ENCODE measurements at regions not wholly inside any gene's neighbourhood (a gene's known extent, or its start where the extent isn't known, plus 50 kb on each side); places are given as distances from the start of the nearest gene placed in this dataset.
A peak's percentile ranks its signal among the peaks of the same experiment; 100 is the strongest.
"Not testable (repeated sequence)": the region's sequence is repeated elsewhere in the genome, so short reads cannot be mapped to it uniquely, and the experiment has no call there.

DNA sequence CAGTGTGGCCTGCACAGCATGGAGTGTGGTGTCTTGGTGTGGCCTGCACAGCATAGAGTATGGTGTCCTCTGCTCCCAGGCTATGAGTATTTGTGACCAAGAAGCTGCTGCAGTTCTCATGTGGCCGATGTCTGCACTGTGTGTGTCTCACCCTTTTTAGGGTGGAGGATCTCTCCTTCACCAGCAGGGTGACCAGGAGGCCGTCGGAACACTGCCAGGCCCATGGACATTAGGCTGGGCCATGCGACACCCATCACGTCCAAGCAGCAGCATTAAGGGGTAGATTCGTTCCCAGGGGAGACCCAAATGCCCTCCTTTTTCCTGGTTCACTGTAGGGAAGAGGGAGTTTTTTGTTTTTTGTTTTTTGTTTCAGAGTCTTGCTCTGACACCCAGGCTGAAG, 115.3 kb upstream of the SPIN1 start:
- Mint-ChIP-seq H3K9me3 (no peaks in the 10 kb centered on the region), H3K4me3 (no peak overlapping the region), H3K27me3 (ENCODE audit: low read depth) (no peaks in the 10 kb centered on the region), H3K4me1 (ENCODE audit: low read depth) (peaks cover 2% of the 10 kb centered on the region), H3K36me3 (ENCODE audit: low read depth) (no peaks in the 10 kb centered on the region), H3K27ac (no peak overlapping the region)
- intact Hi-C loops (cut with micrococcal nuclease): no loop called here
- CTCF ChIA-PET: no interaction called here
- no peak for DNase-seq

DNA sequence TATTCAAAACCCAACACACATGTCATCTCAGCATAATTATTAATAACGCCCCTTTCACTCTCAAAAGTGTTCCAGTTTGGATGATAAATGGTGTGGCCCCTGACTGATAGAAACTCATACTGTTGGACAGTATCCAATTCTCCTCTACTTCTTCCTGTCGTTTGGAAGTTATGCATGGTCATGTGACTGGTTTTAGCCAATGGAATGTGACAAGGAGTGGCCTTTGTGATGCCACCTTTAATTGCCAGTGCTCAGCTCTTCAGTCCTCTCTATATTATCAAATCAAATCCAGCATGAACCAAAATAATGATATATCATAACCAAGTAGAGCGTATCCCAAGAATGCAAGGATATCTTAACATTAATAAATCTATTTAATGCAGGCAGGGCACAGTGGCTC, 117.8 kb upstream of the SPIN1 start:
- intact Hi-C loops (cut with micrococcal nuclease): no loop called here

DNA sequence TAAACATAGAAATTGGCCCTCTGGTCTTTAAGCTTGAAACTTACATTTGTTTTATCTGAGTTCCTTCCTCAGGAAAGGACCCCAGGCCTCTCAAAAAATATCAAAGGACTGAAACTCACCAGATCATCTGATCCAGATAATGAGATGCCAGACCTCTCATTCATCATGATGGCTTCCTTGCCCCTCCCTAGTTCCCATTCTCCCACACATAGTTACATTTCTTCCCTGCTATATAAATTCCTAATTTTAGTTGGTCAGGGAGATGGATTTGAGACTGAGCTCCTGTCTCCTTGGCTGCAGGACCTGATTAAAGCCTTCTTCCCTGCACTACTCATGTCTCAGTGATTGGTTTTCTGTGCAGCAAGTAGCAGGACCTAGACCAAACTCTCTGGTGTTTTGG, 119.4 kb upstream of the SPIN1 start:
- H3K4me1 Mint-ChIP-seq (ENCODE audit: low read depth): no peaks in the 10 kb centered on the region

More for the DNA sequence above, 117.8 kb upstream of the SPIN1 start:
- CTCF ChIA-PET: no interaction called here
- no peak overlapping the region for H3K27ac Mint-ChIP-seq
- H3K4me3 Mint-ChIP-seq: no peak overlapping the region
- no peaks in the 10 kb centered on the region for H3K4me1 Mint-ChIP-seq (ENCODE audit: low read depth)
- H3K9me3 Mint-ChIP-seq: peaks cover 6% of the 10 kb centered on the region
- no peaks in the 10 kb centered on the region for H3K36me3 Mint-ChIP-seq (ENCODE audit: low read depth)
- no peak for DNase-seq
- H3K27me3 Mint-ChIP-seq (ENCODE audit: low read depth): no peaks in the 10 kb centered on the region

DNA sequence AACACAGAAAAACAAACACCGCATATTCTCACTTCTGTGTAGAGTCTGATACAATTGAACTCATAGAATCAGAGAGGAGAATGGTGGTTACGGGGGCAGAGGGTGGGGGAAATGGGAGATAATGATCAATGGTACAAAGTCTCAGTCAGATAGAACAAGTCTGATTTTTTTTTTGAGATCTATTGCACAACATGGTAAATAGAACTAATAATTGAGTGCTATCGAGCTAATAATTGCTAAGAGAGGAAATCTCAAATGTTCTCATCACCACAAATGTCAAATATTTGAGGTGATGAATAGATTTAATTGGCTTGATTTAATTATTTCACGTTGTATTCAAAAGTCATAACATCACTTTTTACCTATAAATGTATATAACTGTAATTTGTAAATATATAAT, 121.0 kb upstream of the SPIN1 start:
- H3K4me1 Mint-ChIP-seq (ENCODE audit: low read depth): no peaks in the 10 kb centered on the region
- intact Hi-C loops (cut with micrococcal nuclease): no loop called here
- H3K4me3 Mint-ChIP-seq: no peak overlapping the region
- H3K36me3 Mint-ChIP-seq (ENCODE audit: low read depth): no peaks in the 10 kb centered on the region
- no peak for DNase-seq
- no peak overlapping the region for H3K27ac Mint-ChIP-seq
- no peaks in the 10 kb centered on the region for H3K27me3 Mint-ChIP-seq (ENCODE audit: low read depth)
- H3K9me3 Mint-ChIP-seq: peaks cover 6% of the 10 kb centered on the region
- CTCF ChIA-PET: no interaction called here

More for the DNA sequence above, 119.4 kb upstream of the SPIN1 start:
- no peaks in the 10 kb centered on the region for H3K36me3 Mint-ChIP-seq (ENCODE audit: low read depth)
- no peaks in the 10 kb centered on the region for H3K27me3 Mint-ChIP-seq (ENCODE audit: low read depth)
- CTCF ChIA-PET: no interaction called here
- intact Hi-C loops (cut with micrococcal nuclease): no loop called here
- peaks cover 6% of the 10 kb centered on the region for H3K9me3 Mint-ChIP-seq
- no peak overlapping the region for H3K4me3 Mint-ChIP-seq
- no peak for DNase-seq
- no peak overlapping the region for H3K27ac Mint-ChIP-seq

DNA sequence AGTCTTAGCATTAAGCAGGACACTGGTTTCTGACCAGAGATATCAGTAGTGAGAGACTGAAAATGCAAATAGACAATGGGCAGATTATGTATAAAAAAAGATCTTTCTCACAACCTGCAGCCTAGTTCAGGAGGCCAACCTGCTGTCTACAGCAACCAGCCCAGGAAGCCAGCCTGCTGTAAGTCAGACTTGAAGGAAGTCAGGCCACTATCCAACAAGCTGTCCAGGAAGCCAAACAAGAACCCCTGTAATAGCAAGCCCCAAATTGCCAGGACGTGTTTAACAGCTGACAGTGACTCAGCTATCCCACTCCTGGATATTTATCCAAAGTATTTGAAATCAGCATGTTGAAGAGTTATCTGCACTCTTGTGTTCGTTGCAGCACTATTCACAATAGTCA, 121.8 kb upstream of the SPIN1 start:
- CTCF ChIA-PET: no interaction called here
- no peak for DNase-seq
- no peaks in the 10 kb centered on the region for H3K27me3 Mint-ChIP-seq (ENCODE audit: low read depth)
- no peaks in the 10 kb centered on the region for H3K4me1 Mint-ChIP-seq (ENCODE audit: low read depth)
- no peak overlapping the region for H3K4me3 Mint-ChIP-seq
- no peak overlapping the region for H3K27ac Mint-ChIP-seq
- intact Hi-C loops (cut with micrococcal nuclease): no loop called here
- no peaks in the 10 kb centered on the region for H3K36me3 Mint-ChIP-seq (ENCODE audit: low read depth)
- peaks cover 6% of the 10 kb centered on the region for H3K9me3 Mint-ChIP-seq

DNA sequence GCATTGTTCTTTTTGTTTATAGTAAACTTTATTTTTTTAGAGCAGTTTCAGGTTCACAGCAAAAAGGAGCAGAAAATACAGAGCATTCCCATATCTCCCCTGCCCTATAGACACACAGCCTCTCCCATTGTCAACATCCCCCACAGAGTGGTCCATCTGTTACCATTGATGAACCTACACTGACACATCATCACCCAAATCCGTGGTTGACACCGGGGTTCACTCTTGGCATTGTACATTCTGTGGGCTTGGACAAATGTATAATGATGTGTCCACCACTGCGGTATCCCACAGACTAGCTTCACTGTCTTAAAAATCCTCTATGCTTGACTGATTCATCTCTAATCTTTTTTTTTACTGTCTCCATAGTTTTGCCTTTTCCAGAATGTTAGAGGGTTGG, 120.7 kb upstream of the SPATA31C2 start:
- Mint-ChIP-seq H3K27me3 (ENCODE audit: low read depth) (peaks cover 5% of the 10 kb centered on the region), H3K36me3 (ENCODE audit: low read depth) (no peaks in the 10 kb centered on the region), H3K9me3 (no peaks in the 10 kb centered on the region), H3K4me3 (no peak overlapping the region), H3K4me1 (ENCODE audit: low read depth) (no peaks in the 10 kb centered on the region), H3K27ac (no peak overlapping the region)
- CTCF ChIA-PET: no interaction called here
- intact Hi-C loops (cut with micrococcal nuclease): no loop called here
- DNase-seq: no peak

DNA sequence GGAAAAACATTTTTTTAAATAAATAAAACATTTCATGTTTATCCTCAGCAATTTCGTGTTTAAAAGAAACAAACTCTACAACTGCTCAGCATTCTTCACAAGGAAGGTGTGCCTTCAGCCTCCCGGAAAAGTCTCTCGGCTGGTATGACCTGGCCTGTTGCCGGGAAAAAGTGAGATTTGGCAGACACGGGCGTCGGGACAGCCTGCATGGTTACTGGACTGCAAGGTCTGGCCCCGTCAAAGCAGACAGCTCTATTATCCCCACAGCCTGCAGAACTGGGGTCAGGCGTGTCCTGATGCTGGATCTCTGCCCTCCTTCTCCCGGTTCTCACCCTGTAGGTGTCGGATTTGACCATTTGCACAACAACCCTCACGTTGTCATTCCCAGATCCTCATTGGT, 120.3 kb upstream of the SPATA31C2 start:
- Mint-ChIP-seq H3K27me3 (ENCODE audit: low read depth) (peaks cover 5% of the 10 kb centered on the region), H3K4me1 (ENCODE audit: low read depth) (no peaks in the 10 kb centered on the region), H3K9me3 (peaks cover 1% of the 10 kb centered on the region), H3K27ac (no peak overlapping the region), H3K36me3 (ENCODE audit: low read depth) (no peaks in the 10 kb centered on the region), H3K4me3 (no peak overlapping the region)
- CTCF ChIA-PET: no interaction called here
- intact Hi-C loops (cut with micrococcal nuclease): no loop called here
- DNase-seq: no peak

DNA sequence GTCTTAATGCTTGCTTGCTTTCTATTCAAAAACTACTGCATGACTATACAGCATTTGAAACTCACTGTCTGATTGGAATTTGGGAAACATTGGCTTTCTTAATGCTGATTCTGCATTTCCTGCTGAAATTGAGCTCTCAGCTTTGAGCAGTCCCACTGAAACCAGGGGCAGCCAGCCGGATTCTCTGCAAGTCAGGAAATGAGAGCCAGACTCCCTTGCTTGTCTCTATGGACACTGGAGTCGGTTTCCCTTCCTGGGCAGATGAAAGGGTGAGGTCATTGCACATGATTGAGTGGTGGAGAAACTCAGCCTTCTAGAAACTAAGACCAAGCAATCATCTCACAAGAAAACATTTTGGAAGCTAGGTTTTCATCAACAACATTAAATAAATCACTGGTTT, 119.7 kb upstream of the SPATA31C2 start:
- CTCF ChIA-PET: no interaction called here
- no peak overlapping the region for H3K4me3 Mint-ChIP-seq
- H3K4me1 Mint-ChIP-seq (ENCODE audit: low read depth): no peaks in the 10 kb centered on the region

DNA sequence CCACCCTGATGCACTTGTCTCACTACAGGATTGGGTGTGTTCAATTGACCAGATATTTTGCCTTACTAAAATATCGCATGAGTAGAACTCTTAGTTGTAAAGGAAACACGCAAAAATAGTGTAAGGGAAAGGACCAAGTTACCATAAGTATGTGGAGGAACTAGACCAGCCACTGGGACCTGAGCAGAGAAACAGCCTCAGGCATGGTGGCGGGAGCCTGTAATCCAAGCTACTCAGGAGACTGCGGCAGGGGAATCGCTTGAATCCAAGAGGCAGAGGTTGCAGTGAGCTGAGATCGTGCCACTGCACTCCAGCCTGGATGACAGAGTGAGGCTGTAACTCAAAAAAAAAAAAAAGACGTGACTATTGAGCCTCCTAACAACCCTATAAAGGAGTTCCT, 117.9 kb upstream of the SPATA31C2 start:
- Mint-ChIP-seq H3K4me3 (no peak overlapping the region), H3K9me3 (peaks cover 19% of the 10 kb centered on the region), H3K27me3 (ENCODE audit: low read depth) (peaks cover 5% of the 10 kb centered on the region), H3K4me1 (ENCODE audit: low read depth) (no peaks in the 10 kb centered on the region), H3K27ac (no peak overlapping the region), H3K36me3 (ENCODE audit: low read depth) (no peaks in the 10 kb centered on the region)
- intact Hi-C loops (cut with micrococcal nuclease): no loop called here
- CTCF ChIA-PET: no interaction called here
- no peak for DNase-seq

More for the DNA sequence above, 119.7 kb upstream of the SPATA31C2 start:
- no peak for DNase-seq
- Mint-ChIP-seq H3K9me3 (peaks cover 5% of the 10 kb centered on the region), H3K27ac (no peak overlapping the region), H3K27me3 (ENCODE audit: low read depth) (peaks cover 5% of the 10 kb centered on the region), H3K36me3 (ENCODE audit: low read depth) (no peaks in the 10 kb centered on the region)
- intact Hi-C loops (cut with micrococcal nuclease): no loop called here

DNA sequence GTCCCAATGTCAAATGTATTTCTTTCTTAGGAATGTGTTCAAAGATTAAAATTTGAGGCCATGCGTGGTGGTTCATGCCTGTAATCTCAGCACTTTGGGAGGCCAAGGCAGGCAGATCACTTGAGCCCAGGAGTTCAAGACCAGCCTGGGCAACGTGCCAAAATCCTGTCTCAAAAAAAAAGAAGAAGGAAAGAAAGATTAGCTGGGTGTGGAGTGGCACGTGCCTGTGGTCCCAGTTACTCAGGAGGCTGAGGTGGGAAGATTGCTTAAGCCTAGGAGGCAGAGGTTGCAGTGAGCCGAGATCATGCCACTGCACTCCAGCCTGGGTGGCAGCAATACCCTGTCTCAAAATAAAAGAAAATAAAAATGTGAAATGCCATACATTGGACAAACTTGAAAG, 117.5 kb upstream of the SPATA31C2 start:
- H3K4me3 Mint-ChIP-seq; H3K27ac Mint-ChIP-seq; intact Hi-C loops (cut with micrococcal nuclease); H3K27me3 Mint-ChIP-seq (ENCODE audit: low read depth); H3K4me1 Mint-ChIP-seq (ENCODE audit: low read depth); DNase-seq; CTCF ChIA-PET; H3K36me3 Mint-ChIP-seq (ENCODE audit: low read depth): not testable (repeated sequence)
- peaks cover 23% of the 10 kb centered on the region for H3K9me3 Mint-ChIP-seq

DNA sequence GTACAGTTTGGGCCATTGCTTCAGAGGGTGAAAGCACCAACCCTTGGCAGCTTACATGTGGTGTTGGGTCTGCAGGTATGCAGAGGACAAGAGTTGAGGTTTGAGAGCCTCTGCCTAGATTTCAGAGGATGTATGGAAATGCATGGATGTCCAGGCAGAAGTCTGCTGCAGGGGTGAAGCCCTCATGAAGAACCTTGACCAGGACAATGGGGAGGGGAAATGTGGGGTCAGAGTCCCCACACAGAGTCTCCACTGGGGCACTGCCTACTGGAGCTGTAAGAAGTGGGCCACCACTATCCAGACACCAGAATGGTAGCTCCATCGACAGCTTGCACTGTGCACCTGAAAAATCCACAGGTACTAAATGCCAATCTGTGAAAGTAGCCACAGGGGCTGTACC, 113.6 kb upstream of the SPATA31C2 start:
- intact Hi-C loops (cut with micrococcal nuclease): no loop called here
- Mint-ChIP-seq H3K27ac (no peak overlapping the region), H3K9me3 (peaks cover 29% of the 10 kb centered on the region), H3K36me3 (ENCODE audit: low read depth) (no peaks in the 10 kb centered on the region), H3K4me1 (ENCODE audit: low read depth) (no peaks in the 10 kb centered on the region), H3K27me3 (ENCODE audit: low read depth) (peaks cover 7% of the 10 kb centered on the region), H3K4me3 (no peak overlapping the region)
- DNase-seq: no peak
- CTCF ChIA-PET: no interaction called here

DNA sequence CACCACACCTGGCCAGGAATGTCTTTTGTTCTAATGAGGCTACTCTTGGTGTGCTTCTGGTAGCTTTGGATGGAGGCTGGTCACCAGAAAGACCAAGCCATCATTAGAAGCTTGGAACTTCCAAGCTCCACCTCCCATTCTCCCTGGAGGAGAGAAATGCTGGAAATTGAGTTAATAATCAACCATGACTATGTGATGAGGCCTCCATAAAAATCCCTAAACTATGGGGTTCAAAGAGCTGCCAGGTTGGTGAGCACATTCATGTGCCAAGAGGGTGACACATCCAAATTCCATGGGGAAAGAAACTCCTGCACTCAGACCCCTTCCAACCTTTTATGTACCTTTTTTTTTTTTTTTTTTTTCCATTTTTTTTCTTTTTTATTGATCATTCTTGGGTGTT, 105.5 kb upstream of the SPATA31C2 start:
- H3K9me3 Mint-ChIP-seq: no peaks in the 10 kb centered on the region
- H3K27me3 Mint-ChIP-seq (ENCODE audit: low read depth): peaks cover 12% of the 10 kb centered on the region
- intact Hi-C loops (cut with micrococcal nuclease): no loop called here
- no peak for DNase-seq
- no peak overlapping the region for H3K4me3 Mint-ChIP-seq
- H3K27ac Mint-ChIP-seq: no peak overlapping the region
- H3K4me1 Mint-ChIP-seq (ENCODE audit: low read depth): no peaks in the 10 kb centered on the region
- CTCF ChIA-PET: interaction anchor here (0.6 kb wide), 1 partner anchor 199 kb away, joined by 4 read pairs; no protein-coding TSS in a partner anchor
- no peaks in the 10 kb centered on the region for H3K36me3 Mint-ChIP-seq (ENCODE audit: low read depth)

DNA sequence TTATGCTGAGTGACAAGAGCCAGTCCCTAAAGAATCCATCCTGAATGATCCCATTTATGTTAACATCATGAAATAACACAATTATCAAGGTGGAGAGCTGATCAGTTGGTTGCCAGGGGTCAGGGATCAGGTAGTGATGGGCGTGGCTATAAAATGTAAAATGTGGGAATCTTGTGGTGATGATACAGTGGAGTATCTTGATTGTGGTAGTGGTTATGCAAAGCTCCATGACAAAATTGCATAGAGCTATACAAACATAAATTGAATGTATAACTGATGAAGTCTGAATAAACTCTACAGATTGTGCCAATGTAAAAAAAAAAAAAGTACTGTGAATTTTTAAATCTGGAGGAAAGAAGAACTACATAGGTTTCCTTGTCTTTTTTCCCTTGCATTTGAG, 104.6 kb upstream of the SPATA31C2 start:
- no peak for DNase-seq
- no peak overlapping the region for H3K27ac Mint-ChIP-seq
- peaks cover 6% of the 10 kb centered on the region for H3K4me1 Mint-ChIP-seq (ENCODE audit: low read depth)
- H3K27me3 Mint-ChIP-seq (ENCODE audit: low read depth): peaks cover 9% of the 10 kb centered on the region
- CTCF ChIA-PET: no interaction called here
- no peak overlapping the region for H3K4me3 Mint-ChIP-seq
- H3K36me3 Mint-ChIP-seq (ENCODE audit: low read depth): no peaks in the 10 kb centered on the region
- no peaks in the 10 kb centered on the region for H3K9me3 Mint-ChIP-seq
- intact Hi-C loops (cut with micrococcal nuclease): no loop called here

DNA sequence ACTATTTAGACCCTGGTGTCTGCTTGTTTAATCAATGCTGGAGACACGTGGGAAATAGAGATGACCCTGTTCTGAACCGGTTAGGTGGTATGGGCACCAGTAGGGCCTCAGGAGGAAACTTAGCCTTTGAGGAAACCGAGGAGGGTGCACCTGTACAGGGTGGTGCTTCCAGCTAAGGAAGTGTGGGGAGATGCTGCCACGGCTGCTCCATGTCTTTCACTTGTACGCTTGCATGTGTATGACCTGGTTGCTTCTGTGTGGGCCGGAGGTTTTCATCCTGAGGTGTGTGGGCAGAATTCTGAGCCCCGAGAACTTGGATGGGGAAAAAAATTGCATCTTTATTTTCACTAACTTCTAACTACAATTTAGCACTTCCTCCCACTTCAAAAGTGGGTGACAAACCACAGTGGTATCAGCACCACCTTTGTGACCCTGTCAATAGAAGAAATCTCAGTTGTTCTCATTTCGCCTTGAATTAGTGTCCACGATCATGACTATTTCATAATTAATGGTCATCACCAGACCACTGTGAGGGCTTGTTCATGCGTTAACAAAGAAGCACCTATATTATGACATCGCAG, 99.8 kb upstream of the SPATA31C2 start:
- intact Hi-C loops (cut with micrococcal nuclease): no loop called here
- Mint-ChIP-seq H3K27ac (peak overlapping the region; percentile 33), H3K4me1 (ENCODE audit: low read depth) (peaks cover 11% of the 10 kb centered on the region), H3K36me3 (ENCODE audit: low read depth) (no peaks in the 10 kb centered on the region), H3K9me3 (no peaks in the 10 kb centered on the region), H3K27me3 (ENCODE audit: low read depth) (peaks cover 5% of the 10 kb centered on the region), H3K4me3 (no peak overlapping the region)
- CTCF ChIA-PET: no interaction called here
- DNase-seq: no peak
